Endothelial cell (in vitro differentiated cells): ENCODE measurements at regions not wholly inside any gene's neighbourhood (a gene's known extent, or its start where the extent isn't known, plus 50 kb on each side); places are given as distances from the start of the nearest gene placed in this dataset.

Source experiments
- DNase-seq: peaks from one replicate; pipeline ENCODE4 v3.0.0; 2021; ENCODE audit warnings: low spot score
- H3K27ac Mint-ChIP-seq: one replicate; pipeline ENCODE4 v1.8.0; 2021; ENCODE audit warnings: mixed read lengths, inconsistent platforms; ENCODE audit not compliant: unreplicated experiment
- H3K27me3 Mint-ChIP-seq: one replicate; pipeline ENCODE4 v1.8.0; 2021; ENCODE audit warnings: mild to moderate bottlenecking, moderate library complexity, mixed read lengths, inconsistent platforms; ENCODE audit not compliant: unreplicated experiment
- H3K36me3 Mint-ChIP-seq: one replicate; pipeline ENCODE4 v1.8.0; 2021; ENCODE audit warnings: mild to moderate bottlenecking, low read depth, mixed read lengths, inconsistent platforms; ENCODE audit not compliant: unreplicated experiment
- H3K4me1 Mint-ChIP-seq: one replicate; pipeline ENCODE4 v1.8.0; 2021; ENCODE audit warnings: mild to moderate bottlenecking, mixed read lengths, inconsistent platforms; ENCODE audit not compliant: unreplicated experiment
- H3K4me3 Mint-ChIP-seq: one replicate; pipeline ENCODE4 v1.8.0; 2021; ENCODE audit warnings: mild to moderate bottlenecking, mixed read lengths, inconsistent platforms; ENCODE audit not compliant: unreplicated experiment
- H3K9me3 Mint-ChIP-seq: one replicate; pipeline ENCODE4 v1.8.0; 2021; ENCODE audit warnings: mixed read lengths, inconsistent platforms; ENCODE audit not compliant: unreplicated experiment
- CTCF ChIP-seq: fragments of 200-600 bp; sonication (generic); IDR thresholded peaks from one replicate; pipeline ENCODE4 v1.5.0; 2021; ENCODE audit warnings: antibody characterized with exemption; ENCODE audit not compliant: unreplicated experiment

GRCh38 chr15:68871507-68871906, 50.8 kb upstream of the ANP32A start:
- Mint-ChIP-seq H3K27ac (no peak overlapping the region), H3K4me3 (no peak overlapping the region), H3K36me3 (no peaks in the 10 kb centered on the region), H3K9me3 (no peaks in the 10 kb centered on the region), H3K4me1 (peaks cover 4% of the 10 kb centered on the region), H3K27me3 (peaks cover 2% of the 10 kb centered on the region)
- no peak for DNase-seq
- TF ChIP-seq CTCF: no peak

GRCh38 chr15:68874788-68875187, 54.1 kb upstream of the ANP32A start:
- Mint-ChIP-seq H3K27ac (no peak overlapping the region), H3K4me3 (no peak overlapping the region), H3K36me3 (no peaks in the 10 kb centered on the region), H3K27me3 (peaks cover 2% of the 10 kb centered on the region), H3K4me1 (peaks cover 4% of the 10 kb centered on the region), H3K9me3 (no peaks in the 10 kb centered on the region)
- DNase-seq: no peak
- TF ChIP-seq CTCF: no peak

GRCh38 chr15:68875377-68876116, 54.8 kb upstream of the SPESP1 start:
- H3K4me1 Mint-ChIP-seq: peaks cover 4% of the 10 kb centered on the region

GRCh38 chr15:68877626-68878025, 52.7 kb upstream of the SPESP1 start:
- no peaks in the 10 kb centered on the region for H3K9me3 Mint-ChIP-seq
- H3K36me3 Mint-ChIP-seq: no peaks in the 10 kb centered on the region
- peaks cover 4% of the 10 kb centered on the region for H3K4me1 Mint-ChIP-seq
- peaks cover 2% of the 10 kb centered on the region for H3K27me3 Mint-ChIP-seq
- TF ChIP-seq CTCF: no peak
- H3K27ac Mint-ChIP-seq: no peak overlapping the region
- no peak for DNase-seq
- no peak overlapping the region for H3K4me3 Mint-ChIP-seq

More at GRCh38 chr15:68875377-68876116, 54.8 kb upstream of the SPESP1 start:
- H3K9me3 Mint-ChIP-seq: no peaks in the 10 kb centered on the region
- H3K36me3 Mint-ChIP-seq: no peaks in the 10 kb centered on the region
- peak; percentile 87 for TF ChIP-seq CTCF
- DNase-seq: peak; percentile 94
- H3K27ac Mint-ChIP-seq: no peak overlapping the region
- peak overlapping the region; percentile 86 for H3K4me3 Mint-ChIP-seq
- peaks cover 2% of the 10 kb centered on the region for H3K27me3 Mint-ChIP-seq

- H3K9me3 Mint-ChIP-seq: no peaks in the 10 kb centered on the region
- TF ChIP-seq CTCF: no peak
- peaks cover 2% of the 10 kb centered on the region for H3K27me3 Mint-ChIP-seq
- DNase-seq: no peak
- H3K27ac Mint-ChIP-seq: no peak overlapping the region
- H3K36me3 Mint-ChIP-seq: no peaks in the 10 kb centered on the region
- H3K4me1 Mint-ChIP-seq: peaks cover 4% of the 10 kb centered on the region
- no peak overlapping the region for H3K4me3 Mint-ChIP-seq
Observed at GRCh38 chr15:68880382-68880781, 49.9 kb upstream of the SPESP1 start.
